CD8-positive, alpha-beta memory T cell (primary cell): ENCODE measurements at regions not wholly inside any gene's neighbourhood (a gene's known extent, or its start where the extent isn't known, plus 50 kb on each side); places are given as distances from the start of the nearest gene placed in this dataset.
"Not testable (repeated sequence)": the region's sequence is repeated elsewhere in the genome, so short reads cannot be mapped to it uniquely, and the experiment has no call there.

Source experiments
- CTCF ChIA-PET: fragments of 350-600 bp; sonication (Branson Sonifier 250); formaldehyde crosslinking; loops from one replicate; lab custom pipeline; 2021; ENCODE audit warnings: antibody characterized with exemption; lab: Charles Lee
- POLR2A ChIA-PET: fragments of 350-600 bp; sonication (Branson Sonifier 250); formaldehyde crosslinking; loops from one replicate; lab custom pipeline; 2021; ENCODE audit warnings: antibody characterized with exemption; lab: Charles Lee
- DNase-seq, 5 donors: peaks; one replicate each; pipeline versions ENCODE4 v3.0.0 to v3.0.0-alpha.2; 2020 to 2022; ENCODE audit warnings: mixed read lengths in 1 of 5
- H3K27ac ChIP-seq: one replicate; pipeline ENCODE4 v1.7.0; 2013; ENCODE audit warnings: low read depth, mild to moderate bottlenecking, low read length, moderate library complexity
- H3K27me3 ChIP-seq: 2 replicates; pipeline ENCODE4 v1.7.0; 2013; ENCODE audit warnings: low read length, mild to moderate bottlenecking; ENCODE audit not compliant: insufficient read depth, poor library complexity, severe bottlenecking
- H3K36me3 ChIP-seq: 2 replicates; pipeline ENCODE4 v1.7.0; 2013; ENCODE audit warnings: mild to moderate bottlenecking, low read length, moderate library complexity; ENCODE audit not compliant: insufficient read depth
- H3K4me1 ChIP-seq: 2 replicates; pipeline ENCODE4 v1.7.0; 2013; ENCODE audit warnings: mild to moderate bottlenecking, low read length, moderate library complexity; ENCODE audit not compliant: insufficient read depth
- H3K4me3 ChIP-seq: 2 replicates; pipeline ENCODE4 v1.7.0; 2013; ENCODE audit warnings: mild to moderate bottlenecking, low read length
- H3K9me3 ChIP-seq: 2 replicates; pipeline ENCODE4 v1.7.0; 2013; ENCODE audit warnings: mild to moderate bottlenecking, low read length
- H3K27ac Mint-ChIP-seq, 8 donors: one replicate each; pipeline ENCODE4 v1.8.0; 2020 to 2021; ENCODE audit warnings: mixed read lengths in 8 of 8, mild to moderate bottlenecking in 6 of 8, inconsistent platforms in 3 of 8, moderate library complexity in 3 of 8
- H3K27me3 Mint-ChIP-seq, 2 donors: one replicate each; pipeline ENCODE4 v1.8.0; 2020 to 2021; ENCODE audit warnings: mixed read lengths in 2 of 2, mild to moderate bottlenecking in 1 of 2, moderate library complexity in 1 of 2
- H3K36me3 Mint-ChIP-seq, 3 donors: one replicate each; pipeline ENCODE4 v1.8.0; 2020 to 2021; ENCODE audit warnings: mixed read lengths in 3 of 3, inconsistent platforms in 1 of 3, mild to moderate bottlenecking in 1 of 3
- H3K4me1 Mint-ChIP-seq, 3 donors: one replicate each; pipeline ENCODE4 v1.8.0; 2020 to 2021; ENCODE audit warnings: mixed read lengths in 3 of 3, inconsistent platforms in 1 of 3, mild to moderate bottlenecking in 1 of 3
- H3K4me3 Mint-ChIP-seq, 7 donors: one replicate each; pipeline ENCODE4 v1.8.0; 2020 to 2021; ENCODE audit warnings: mixed read lengths in 7 of 7, mild to moderate bottlenecking in 6 of 7, moderate library complexity in 4 of 7, inconsistent platforms in 2 of 7
- H3K9me3 Mint-ChIP-seq, 5 donors: one replicate each; pipeline ENCODE4 v1.8.0; 2020 to 2022; ENCODE audit warnings: mixed read lengths in 5 of 5, mild to moderate bottlenecking in 3 of 5, moderate library complexity in 2 of 5, inconsistent platforms in 1 of 5

DNA sequence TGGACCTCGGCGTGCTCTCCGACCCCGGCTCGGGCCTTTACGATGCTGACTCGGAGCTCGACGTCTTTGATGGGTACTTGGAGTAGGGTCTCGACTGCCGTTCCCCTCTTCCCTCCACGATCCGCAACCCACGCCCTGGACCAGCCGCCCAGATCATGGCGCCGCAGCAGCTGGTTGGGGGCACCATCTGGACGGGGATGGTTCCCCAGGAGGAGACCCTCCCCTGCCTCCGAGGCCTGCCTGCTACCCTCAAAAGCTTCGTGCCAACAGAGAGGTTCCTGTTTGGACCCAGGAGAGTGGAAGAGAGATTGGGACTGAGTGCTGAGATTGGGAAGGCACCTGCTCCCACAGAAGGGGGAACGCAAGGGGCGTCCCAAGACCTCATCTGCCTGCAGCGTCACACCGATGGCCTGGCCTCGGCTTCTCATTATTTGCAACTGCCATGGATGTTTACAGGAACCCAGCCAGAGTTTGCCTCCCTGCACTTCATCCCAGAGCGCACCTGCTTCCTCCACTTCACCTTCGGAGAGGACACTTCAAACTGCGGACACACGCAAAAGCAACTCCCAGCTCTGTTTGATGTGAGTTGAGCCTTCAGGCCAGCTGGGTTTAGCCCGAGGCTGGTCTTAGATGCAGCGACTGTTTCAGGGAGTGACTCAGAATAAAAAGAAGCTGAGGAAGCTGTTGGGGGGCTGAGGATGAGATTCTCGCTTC lies 58.9 kb downstream of the GOLGA6L7 start:
- H3K27ac Mint-ChIP-seq, result peak overlapping the region in 1 of 8 donors; percentile 75
- peak in 2 of 5 donors; percentile 13 to 61 for DNase-seq
- H3K9me3 ChIP-seq, H3K27ac ChIP-seq, H3K4me1 ChIP-seq, H3K36me3 Mint-ChIP-seq, POLR2A ChIA-PET, H3K9me3 Mint-ChIP-seq, H3K27me3 ChIP-seq, H3K36me3 ChIP-seq, H3K4me3 ChIP-seq: not testable (repeated sequence)
- CTCF ChIA-PET, result interaction anchor here (0.7 to 2.0 kb wide), 4 partner anchors 133 to 300 kb away, joined by 3 to 14 read pairs (median 4); no protein-coding TSS in a partner anchor
- peak overlapping the region in 5 of 7 donors; percentile 12 to 83 (median 57) for H3K4me3 Mint-ChIP-seq
- peaks cover 0 to 11% (median 4%) of the 10 kb centered on the region in 3 donors for H3K4me1 Mint-ChIP-seq
- peaks cover 11 to 24% of the 10 kb centered on the region in 2 donors for H3K27me3 Mint-ChIP-seq

DNA sequence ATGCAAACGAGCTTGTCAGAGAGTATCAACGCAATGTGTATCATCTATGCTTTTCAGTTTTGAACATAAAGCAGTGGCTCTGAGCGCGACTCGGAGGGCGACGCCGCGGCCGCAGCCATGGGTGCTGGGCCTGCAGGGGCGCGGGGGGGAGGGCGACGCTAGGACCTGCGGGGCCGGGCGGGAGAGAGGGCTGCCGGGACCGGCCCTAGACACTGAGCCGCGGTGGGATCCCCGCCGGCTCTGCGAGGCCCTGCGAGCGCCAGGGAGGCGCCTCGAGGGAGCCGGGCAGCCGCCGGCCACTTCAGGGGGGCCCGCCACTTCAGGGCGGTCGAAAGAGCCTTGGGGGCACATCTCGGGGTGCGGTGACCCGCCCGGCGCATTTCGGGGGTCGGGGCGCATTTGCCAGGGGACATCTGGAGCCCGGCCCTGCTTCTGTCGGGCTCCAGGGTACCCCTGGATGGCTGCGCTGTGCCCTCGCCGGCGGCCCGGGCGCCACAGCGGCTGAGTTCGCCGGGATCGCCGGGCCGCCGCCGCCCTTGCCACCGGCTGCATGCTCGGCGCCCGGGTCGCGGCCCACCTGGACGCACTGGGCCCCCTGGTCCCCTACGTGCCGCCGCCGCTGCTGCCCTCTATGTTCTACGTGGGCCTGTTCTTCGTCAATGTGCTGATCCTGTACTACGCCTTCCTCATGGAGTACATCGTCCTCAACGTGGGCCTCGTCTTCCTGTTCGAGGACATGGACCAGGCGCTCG lies 59.6 kb downstream of the GOLGA6L7 start:
- peak overlapping the region in 3 of 7 donors; percentile 18 to 83 (median 40) for H3K4me3 Mint-ChIP-seq
- DNase-seq, H3K4me1 ChIP-seq, POLR2A ChIA-PET, H3K9me3 Mint-ChIP-seq, H3K9me3 ChIP-seq, H3K27me3 ChIP-seq, H3K4me3 ChIP-seq, H3K27ac ChIP-seq, H3K36me3 Mint-ChIP-seq, H3K36me3 ChIP-seq, CTCF ChIA-PET: not testable (repeated sequence)
- peaks cover 11 to 24% of the 10 kb centered on the region in 2 donors for H3K27me3 Mint-ChIP-seq
- peak overlapping the region in 2 of 8 donors; percentile 24 to 29 for H3K27ac Mint-ChIP-seq
- peaks cover 0 to 11% (median 4%) of the 10 kb centered on the region in 3 donors for H3K4me1 Mint-ChIP-seq

DNA sequence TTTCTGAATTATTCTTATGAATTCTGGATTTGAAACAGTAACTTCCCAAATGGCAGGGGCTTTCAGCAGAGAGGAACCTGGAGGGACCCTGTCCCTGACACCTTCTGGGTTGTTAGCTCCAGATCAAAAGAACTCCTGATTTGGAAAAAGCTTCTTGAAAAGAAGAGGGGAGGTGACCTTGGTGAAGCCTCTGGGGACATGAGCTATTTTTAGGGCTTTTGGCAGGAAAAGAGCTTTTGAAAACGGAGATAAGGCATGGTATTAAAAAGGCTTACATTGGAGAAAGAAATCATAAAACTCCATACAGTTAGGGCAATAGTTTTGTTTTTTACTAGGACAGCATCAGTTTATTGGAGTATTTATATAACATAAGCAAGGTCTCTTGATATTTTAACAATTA lies 60.3 kb downstream of the GOLGA6L7 start:
- CTCF ChIA-PET, H3K36me3 ChIP-seq, H3K9me3 ChIP-seq, DNase-seq, H3K27ac ChIP-seq, POLR2A ChIA-PET, H3K9me3 Mint-ChIP-seq, H3K4me1 ChIP-seq, H3K36me3 Mint-ChIP-seq, H3K4me3 ChIP-seq, H3K27me3 ChIP-seq: not testable (repeated sequence)
- Mint-ChIP-seq H3K4me3 (peak overlapping the region in 3 of 7 donors; percentile 18 to 67 (median 40)), H3K4me1 (peaks cover 0 to 11% (median 4%) of the 10 kb centered on the region in 3 donors), H3K27ac (peak overlapping the region in 1 of 8 donors; percentile 29), H3K27me3 (peaks cover 11 to 24% of the 10 kb centered on the region in 2 donors)

DNA sequence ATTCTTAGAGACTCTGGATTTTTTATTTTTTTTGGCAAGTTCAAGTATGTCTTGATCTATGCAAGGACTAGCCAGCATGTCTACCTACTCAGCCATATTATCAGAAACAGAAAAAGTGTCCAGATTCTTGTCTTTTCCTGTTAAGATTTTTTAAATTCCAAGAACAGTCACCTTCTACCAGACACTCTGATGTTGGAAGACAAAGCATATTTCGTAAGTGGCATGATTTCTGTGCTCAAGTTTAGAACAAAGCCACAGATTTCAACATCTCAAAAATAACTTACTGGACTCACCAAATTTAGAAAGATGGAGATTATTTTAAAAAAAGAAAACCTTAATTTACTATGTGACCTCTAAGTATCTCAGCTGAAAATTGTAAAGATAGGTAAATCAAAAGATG lies 61.9 kb downstream of the GOLGA6L7 start:
- no peaks in the 10 kb centered on the region for H3K36me3 ChIP-seq
- Mint-ChIP-seq H3K27me3 (peaks cover 10 to 19% of the 10 kb centered on the region in 2 donors), H3K4me1 (peaks cover 0 to 11% (median 4%) of the 10 kb centered on the region in 3 donors), H3K27ac (peak overlapping the region in 1 of 8 donors; percentile 37), H3K9me3 (no peaks in the 10 kb centered on the region), H3K4me3 (no peak overlapping the region), H3K36me3 (peaks cover 0 to 2% (median 0%) of the 10 kb centered on the region in 3 donors)
- DNase-seq, result no peak
- CTCF ChIA-PET, result no interaction called here
- H3K4me1 ChIP-seq, result no peaks in the 10 kb centered on the region
- POLR2A ChIA-PET, result no interaction called here
- no peaks in the 10 kb centered on the region for H3K9me3 ChIP-seq
- no peak overlapping the region for H3K27ac ChIP-seq
- H3K27me3 ChIP-seq, result no peaks in the 10 kb centered on the region
- no peak overlapping the region for H3K4me3 ChIP-seq

DNA sequence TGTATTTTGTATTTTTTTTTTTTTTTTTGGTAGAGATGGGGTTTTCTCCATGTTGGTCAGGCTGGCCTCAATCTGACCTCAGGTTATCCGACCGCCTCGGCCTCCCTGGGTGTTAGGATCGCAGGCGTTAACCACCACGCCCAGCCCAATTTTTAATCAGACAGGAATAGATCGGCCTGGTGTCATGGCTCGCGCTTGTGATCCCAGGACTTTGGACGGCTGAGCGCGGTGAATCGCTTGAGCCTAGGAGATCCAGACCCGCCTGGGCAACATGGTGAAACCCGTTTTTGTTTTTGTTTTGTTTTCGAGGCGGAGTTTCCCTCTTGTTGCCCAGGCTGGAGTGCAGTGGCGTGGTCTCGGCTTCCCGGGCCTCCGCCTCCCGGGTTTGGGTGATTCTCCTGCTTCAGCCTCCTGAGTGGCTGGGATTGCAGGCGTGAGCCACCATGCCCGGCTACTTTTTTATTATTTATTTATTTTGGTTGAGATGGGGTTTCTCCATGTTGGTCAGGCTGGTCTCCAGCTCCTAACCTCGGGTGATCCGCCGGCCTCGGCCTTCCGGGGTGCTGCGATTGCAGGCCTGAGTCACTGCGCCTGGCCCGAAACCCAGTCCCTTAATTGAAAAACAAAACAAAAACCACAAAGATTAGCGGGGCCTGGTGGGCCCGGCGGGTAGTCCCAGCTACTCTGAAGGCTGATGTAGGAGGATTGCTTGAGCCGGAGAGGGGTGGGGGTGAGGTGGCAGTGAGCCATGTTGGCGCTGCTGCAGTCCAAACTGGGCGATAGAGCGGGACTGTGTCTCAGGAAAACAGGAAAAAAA lies 63.9 kb downstream of the GOLGA6L7 start:
- H3K4me1 Mint-ChIP-seq, H3K4me1 ChIP-seq, CTCF ChIA-PET, H3K9me3 ChIP-seq, POLR2A ChIA-PET, H3K4me3 Mint-ChIP-seq, H3K36me3 Mint-ChIP-seq, H3K27me3 ChIP-seq, H3K4me3 ChIP-seq, DNase-seq, H3K27ac Mint-ChIP-seq, H3K9me3 Mint-ChIP-seq, H3K27ac ChIP-seq, H3K36me3 ChIP-seq: not testable (repeated sequence)
- peaks cover 10 to 16% of the 10 kb centered on the region in 2 donors for H3K27me3 Mint-ChIP-seq

DNA sequence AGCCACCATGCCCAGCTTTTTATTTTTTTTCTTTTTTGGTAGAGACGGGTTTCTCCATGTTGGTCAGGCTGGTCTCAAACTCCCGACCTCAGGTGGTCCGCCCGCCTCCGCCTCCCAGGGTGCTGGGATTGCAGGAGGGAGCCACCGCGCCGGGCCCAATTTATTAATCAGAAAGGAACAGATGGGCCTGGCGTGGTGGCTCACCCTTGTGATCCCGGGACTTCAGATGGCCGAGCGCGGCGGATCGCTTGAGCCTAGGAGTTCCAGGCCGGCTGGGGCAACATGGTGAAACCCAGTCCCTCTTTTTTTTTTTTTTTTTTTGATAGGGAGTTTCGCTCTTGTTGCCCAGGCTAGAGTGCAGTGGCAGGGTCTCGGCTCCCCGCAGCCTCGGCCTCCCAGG lies 64.6 kb downstream of the GOLGA6L7 start:
- Histone ChIP-seq H3K27ac (no peak overlapping the region), H3K27me3 (no peaks in the 10 kb centered on the region), H3K4me3 (no peak overlapping the region), H3K9me3 (no peaks in the 10 kb centered on the region), H3K36me3 (no peaks in the 10 kb centered on the region), H3K4me1 (no peaks in the 10 kb centered on the region)
- POLR2A ChIA-PET, result no interaction called here
- H3K4me3 Mint-ChIP-seq, result no peak overlapping the region
- CTCF ChIA-PET, result no interaction called here
- H3K4me1 Mint-ChIP-seq, result peaks cover 0 to 5% (median 2%) of the 10 kb centered on the region in 3 donors
- no peak overlapping the region for H3K27ac Mint-ChIP-seq
- H3K27me3 Mint-ChIP-seq, result peaks cover 10 to 15% of the 10 kb centered on the region in 2 donors
- H3K36me3 Mint-ChIP-seq, result no peaks in the 10 kb centered on the region
- no peaks in the 10 kb centered on the region for H3K9me3 Mint-ChIP-seq
- no peak for DNase-seq

DNA sequence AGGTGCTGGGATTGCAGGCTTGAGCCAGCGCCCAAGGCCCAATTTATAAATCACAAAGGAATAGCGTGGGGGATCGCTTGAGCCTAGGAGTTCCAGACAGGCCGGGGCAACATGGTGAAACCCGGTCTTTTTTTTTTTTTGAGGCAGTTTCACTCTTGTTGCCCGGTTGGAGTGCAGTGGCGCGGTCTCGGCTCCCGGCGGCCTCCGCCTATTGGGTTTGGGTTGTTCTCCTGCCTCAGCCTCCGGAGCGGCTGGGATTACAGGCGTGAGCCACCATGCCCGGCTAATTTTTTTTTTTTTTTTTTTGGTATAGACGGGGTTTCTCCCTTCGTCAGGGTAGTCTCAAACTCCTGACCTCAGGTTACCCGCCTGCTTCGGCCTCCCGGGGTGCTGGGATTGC lies 65.0 kb downstream of the GOLGA6L7 start:
- peaks cover 10 to 14% of the 10 kb centered on the region in 2 donors for H3K27me3 Mint-ChIP-seq
- no peaks in the 10 kb centered on the region for H3K9me3 ChIP-seq
- H3K4me1 ChIP-seq, result no peaks in the 10 kb centered on the region
- H3K36me3 Mint-ChIP-seq, result no peaks in the 10 kb centered on the region
- peaks cover 0 to 4% (median 1%) of the 10 kb centered on the region in 3 donors for H3K4me1 Mint-ChIP-seq
- no peaks in the 10 kb centered on the region for H3K27me3 ChIP-seq
- H3K4me3 Mint-ChIP-seq, result no peak overlapping the region
- no peak overlapping the region for H3K27ac ChIP-seq
- H3K9me3 Mint-ChIP-seq, result no peaks in the 10 kb centered on the region
- no peak for DNase-seq
- POLR2A ChIA-PET, result no interaction called here
- H3K27ac Mint-ChIP-seq, result no peak overlapping the region
- no peaks in the 10 kb centered on the region for H3K36me3 ChIP-seq
- no peak overlapping the region for H3K4me3 ChIP-seq
- CTCF ChIA-PET, result no interaction called here

DNA sequence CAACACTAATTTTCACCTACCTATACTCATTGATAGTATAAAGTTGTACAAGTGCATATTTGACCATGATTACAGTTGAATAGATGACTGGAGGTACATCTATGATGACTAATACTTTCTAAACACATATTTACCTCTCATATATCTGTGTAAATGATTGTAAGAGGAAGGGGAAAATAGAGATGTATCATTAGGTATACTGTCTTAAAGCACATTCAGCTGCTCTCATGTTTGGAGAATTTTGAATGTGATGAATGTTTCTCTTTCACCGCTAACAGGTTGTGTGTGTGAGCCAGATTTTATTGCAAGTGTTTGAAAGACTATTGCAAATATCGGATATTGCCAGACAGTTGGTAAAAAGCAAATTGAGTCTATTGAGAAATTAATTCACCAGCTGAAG lies 66.2 kb upstream of the GOLGA8M start:
- H3K36me3 Mint-ChIP-seq, H3K27me3 ChIP-seq, H3K27me3 Mint-ChIP-seq, H3K9me3 Mint-ChIP-seq, CTCF ChIA-PET, H3K27ac ChIP-seq, H3K4me1 Mint-ChIP-seq, H3K36me3 ChIP-seq, DNase-seq, H3K4me3 ChIP-seq, H3K4me1 ChIP-seq, H3K9me3 ChIP-seq, H3K4me3 Mint-ChIP-seq, H3K27ac Mint-ChIP-seq, POLR2A ChIA-PET: not testable (repeated sequence)
